ENCODE measurements at regions not wholly inside any gene's neighbourhood (a gene's known extent, or its start where the extent isn't known, plus 50 kb on each side); places are given as distances from the start of the nearest gene placed in this dataset.

DNA sequence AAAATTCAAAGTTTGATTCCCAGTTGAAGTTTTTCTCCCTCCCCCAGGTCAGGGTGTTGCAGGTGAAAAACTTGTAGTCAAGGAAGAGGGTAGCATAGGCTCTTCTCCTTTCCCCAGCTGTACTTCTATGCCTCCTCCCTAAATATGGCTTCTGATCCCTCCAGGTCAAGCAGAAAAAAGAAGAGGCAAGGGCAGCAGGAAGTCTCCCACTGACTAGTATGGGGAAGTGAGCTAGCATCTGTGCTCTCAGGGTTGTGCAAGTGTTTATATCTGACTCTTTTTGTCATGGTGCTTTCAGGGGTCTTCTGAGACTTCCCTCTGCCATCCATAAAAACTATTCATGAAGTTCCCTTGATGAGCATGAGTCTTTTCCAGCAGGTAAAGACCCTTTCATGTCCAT is 76.0 kb downstream of the ATPSCKMT start:
- DNase-seq, result no peak

DNA sequence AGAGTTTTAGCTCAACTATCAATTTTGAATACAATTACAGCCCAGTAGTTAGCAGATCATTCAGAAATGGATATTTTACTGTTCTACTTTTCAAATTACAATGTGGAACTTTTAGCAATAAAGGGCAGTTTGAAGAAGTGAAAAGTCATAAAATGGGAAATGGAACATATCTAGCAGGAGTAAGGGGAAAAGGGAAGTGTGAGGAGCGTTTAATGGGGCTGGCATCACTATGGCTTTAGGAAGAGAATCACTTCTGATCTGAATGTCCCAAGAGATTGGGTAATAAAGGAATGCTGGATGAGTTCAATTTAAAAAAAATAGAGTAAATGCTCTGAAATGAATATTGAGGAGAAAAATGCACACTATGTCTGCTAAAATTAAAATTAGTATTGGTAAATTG is 77.4 kb downstream of the ATPSCKMT start:
- DNase-seq, result no peak

DNA sequence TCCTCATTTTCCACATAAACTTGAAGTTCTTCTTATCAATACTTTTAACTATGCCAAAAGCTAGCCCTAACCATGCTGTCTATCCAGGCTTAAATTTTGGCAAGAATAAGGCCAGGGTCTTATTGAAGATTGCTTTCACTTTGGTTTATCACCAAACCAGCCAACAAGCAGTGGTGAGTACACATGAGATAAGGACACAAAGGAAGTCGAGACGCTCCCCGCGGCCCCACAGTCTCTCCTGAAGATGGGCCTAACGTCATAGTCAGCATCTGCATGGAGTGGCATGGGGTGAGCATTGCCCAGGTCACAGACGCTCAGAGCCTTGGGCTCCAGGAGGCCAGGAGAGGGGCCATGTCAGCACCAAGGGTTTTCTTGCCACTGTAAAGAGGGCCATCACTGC is 80.3 kb downstream of the ATPSCKMT start:
- DNase-seq, result no peak

DNA sequence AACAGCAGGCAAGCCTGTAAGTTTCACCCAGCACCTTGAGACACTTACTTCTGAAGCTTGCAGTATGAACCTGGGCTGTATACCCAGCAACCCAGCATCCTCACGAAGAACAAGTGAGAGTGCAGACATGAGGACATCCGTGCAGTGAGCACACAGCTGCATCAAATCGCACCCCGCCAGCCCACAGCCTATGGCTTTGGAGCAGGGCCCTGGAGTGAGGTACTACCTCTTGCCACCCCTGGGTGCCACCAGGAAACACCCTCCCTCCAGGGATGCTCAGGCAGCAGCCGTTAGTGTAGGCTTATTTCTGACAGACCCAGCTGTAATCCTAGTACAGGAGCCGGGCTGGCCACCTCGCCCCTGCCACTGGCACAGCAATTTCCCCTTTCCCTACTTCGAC is 81.4 kb downstream of the ATPSCKMT start:
- DNase-seq, result no peak

DNA sequence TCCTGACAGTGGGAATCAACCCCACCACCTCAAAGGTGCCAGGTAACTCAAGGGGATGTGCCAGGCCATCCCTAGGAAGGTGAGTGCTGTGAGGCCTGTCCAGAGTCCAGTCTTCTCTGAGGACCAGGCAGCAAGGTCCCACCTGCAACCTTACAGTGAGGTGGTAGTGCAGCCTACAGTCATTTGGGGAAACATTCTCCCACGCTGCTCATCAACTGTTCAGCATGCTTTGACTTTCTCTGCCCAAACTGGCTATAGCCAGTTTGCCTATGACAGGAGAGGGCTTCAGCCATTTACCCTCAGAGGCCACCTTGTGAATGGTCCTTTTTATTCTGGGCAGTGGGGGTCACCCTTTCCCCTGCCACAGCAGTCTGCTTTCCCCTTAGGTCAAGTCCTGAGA is 81.9 kb downstream of the ATPSCKMT start:
- no peak for DNase-seq

DNA sequence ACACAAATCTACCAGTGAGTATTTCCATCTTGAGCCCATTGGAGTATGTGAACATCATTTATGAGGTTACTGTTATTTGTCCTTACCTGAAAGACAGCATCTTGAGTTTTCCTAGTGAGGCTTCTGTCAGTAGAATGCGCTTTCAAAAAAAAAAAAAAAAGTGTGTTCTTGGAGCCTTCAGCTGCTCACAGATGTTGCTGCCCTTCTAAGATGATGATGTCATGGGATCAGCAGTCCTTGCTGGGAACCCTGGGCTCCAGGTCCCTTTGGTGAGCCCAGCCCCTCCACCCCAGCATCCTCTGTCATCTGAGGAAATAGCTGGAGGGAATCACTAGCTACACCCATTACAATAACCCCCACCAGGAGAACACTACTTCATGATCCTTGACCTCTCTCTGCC is 83.3 kb downstream of the ATPSCKMT start:
- DNase-seq, result no peak

DNA sequence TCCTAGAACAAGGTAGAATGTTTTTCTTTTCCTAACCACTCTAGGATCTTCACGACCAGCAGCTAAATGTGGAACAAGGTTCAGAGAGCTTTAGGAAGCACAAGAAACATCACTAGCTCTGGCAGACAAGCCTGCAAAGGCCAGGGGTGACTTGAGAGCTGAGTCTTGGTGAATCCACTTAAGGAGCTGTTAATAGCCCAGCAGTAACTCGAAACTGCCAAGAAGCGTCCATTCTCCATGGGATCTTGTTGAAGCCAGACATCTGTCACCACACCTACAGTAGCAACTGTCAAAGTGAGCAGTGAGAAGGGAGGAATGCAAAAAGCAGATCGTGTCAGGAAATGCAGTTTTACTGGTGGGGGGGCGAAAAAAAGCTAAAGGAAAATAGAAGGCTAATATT is 87.2 kb downstream of the ATPSCKMT start:
- no peak for DNase-seq

DNA sequence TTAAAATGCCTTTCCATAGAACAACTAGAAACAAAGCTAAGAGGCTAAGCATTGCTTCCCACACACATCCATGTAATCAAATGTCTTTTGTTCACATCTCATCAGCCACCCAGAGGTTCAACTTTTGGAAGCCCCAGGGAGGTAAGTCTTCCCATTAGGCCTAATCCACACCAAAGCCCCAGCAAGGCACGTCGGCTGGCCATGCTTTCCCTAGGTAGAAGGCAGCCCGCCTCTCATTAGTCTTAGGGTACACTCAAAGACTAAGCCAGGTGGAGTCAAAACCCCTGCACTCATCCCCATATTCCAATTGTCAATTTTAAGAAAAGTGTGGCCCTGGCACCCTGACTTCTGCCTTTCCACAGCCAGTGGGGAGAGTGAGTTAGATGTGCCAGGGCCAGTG is 87.9 kb downstream of the ATPSCKMT start:
- no peak for DNase-seq

DNA sequence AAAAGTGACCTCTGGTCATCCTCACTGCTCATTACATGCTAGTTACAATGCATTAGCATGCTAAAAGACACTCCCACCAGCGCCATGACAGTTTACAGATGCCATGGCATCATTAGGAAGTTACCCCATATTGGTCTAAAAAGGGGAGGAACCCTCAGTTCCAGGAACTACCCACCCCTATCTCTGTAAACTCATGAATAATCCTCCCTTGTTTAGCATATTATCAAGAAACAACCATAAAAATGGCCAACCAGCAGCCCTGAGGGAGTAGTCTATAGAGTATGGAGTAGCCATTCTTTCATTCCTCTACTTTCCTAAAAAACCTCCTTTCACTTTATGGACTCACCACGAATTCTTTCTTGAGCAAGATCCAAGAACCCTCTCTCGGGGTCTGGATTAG is 89.4 kb downstream of the ATPSCKMT start:
- no peak for DNase-seq

DNA sequence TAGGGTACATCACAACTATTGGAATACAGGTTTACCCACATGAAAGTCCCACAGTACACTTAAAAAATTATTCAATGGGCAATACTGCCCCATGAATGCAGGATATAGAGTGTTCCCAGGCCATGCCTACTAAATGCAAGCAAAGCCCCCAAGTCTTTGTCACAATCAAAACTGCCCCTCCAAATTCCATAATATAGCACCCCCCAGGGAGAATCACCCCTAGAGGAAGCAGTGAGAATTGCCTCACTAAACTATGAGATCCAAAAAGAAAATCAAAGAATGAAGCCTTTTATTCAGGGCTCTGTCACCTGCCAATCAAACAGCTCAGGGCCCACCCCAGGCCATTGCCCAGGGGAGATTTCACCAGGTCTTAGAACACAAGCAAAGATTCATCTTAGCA is 90.8 kb downstream of the ATPSCKMT start:
- no peak for DNase-seq

DNA sequence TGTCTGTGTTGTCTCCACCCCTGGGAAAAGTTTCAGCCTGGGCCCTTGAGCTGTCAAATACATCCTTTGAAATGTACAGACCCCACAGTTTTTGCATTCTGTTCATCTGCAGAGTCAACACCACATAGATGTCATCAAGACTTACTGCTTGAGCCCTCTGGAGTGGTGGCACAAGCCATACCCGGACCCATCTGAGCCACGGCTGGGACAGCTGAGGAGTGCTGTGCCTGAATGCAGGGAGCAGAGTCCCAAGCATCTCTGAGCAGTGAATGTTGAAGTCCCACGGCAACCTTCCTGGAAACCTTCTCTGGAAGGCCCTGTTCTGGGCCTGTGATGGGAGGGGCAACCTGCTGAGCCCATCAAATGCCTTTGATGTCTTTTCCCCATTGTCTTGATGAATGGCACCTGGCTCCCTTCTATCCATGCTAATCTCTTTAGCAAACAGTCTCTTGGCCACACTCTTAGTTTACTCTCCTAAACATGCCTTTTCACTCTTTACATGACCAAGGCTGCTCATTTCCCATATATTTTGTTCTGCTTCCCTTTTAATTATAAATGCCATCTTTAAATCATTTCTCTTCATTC is 92.5 kb downstream of the ATPSCKMT start:
- DNase-seq, result no peak

DNA sequence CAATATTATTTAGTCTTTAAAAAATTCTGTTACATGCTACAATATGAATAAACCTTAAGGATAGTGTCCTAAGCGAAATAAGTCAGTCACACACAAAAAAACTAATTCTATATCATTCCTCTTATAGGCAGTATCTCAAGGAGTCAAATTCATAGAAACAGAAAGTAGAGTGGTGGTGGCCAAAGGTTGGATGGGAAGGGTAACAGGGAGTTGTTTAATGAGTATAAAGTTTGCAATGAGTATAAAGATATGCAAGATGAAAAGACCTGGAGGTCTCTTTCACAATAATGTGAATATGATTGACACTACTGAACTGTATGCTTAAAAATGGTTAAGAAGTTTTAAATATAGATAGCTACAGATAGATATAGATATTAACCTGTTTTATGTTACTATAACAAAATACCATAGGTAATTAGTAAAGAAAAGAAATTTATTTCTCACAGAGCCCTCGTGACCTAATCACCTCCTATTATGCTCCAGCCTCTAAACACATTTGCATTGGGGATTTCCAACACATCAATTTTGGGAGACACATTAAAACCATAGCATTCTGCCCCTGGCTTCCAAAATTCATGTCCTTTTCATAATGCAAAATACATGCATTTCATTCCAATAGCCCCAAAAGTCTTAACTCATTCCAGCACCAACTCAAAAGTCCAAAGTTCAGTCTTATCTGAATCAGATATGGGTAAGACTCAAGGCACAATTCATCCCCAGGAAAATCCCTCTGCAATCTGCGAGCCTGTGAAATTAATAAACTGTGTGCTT is 93.6 kb downstream of the ATPSCKMT start:
- DNase-seq, result no peak

DNA sequence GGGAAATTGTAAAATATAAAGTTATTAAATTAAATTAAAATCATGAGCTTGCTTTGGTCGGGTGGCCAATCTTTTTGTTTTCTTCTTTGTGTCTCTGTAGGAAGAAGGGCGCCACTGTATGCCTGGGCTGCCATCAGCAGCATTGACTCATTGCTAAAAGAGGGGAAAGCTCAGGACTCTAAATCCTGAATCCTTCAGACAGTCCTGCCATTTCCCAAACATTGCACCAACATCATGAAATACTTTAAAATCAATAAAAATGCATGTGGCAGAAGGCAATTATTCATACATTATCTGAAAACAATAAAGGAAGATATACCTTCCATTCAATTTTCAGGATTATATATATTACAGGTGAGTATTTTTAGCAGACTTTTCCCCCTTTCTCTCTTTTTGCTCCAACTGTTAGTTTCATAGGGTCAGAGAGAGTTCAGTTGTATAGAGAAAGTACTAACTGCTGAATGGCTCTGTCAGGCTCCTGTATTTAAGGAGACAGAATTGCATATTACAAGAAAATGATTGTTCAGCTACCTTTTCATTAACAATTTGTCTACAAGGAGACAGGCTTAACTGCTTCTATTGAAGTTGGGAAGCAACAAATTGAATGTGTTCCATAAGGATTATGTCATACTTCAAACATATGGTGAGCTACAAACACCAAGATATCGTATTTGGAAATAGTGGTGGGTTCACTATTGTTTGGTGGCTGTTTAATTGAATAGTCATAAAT is 95.7 kb downstream of the ATPSCKMT start:
- DNase-seq, result no peak

DNA sequence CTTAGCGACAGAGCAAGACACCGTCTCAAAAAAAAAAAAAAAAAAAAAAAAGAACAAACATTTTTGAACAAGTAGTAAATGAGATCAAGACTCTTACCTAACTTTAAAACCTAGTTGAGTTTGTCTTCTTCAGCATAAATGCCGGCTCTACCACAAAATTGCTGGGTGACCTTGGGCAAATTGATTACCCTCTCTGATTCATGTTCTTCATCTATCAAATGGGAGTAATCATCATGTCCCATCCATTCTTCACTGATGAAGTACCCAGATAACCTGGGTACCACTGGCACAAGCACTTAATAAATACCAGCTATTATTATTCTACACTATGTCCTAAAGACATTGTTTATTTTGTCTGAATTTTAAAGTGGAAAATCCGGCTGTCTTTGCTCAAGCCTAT is 96.3 kb downstream of the ATPSCKMT start:
- no peak for DNase-seq

DNA sequence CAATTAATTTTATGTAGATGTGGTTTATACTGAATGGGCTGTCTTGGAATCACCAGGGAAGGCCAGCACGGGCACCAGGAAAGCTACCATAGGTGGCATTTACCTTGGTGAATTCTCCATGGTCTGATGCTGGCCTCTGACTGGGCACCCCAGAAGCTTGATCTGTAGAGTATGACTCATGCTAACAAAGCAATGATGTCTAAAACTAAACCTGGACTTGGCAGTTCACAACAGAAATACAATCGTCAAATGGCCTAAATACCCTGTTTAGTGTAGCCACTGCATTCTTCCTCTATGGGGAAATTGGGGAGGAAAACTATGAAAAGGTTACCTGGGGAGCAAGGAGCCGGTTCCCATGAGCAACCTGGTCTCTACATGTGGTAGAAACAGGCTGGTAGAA is 98.0 kb downstream of the ATPSCKMT start:
- DNase-seq, result no peak

DNA sequence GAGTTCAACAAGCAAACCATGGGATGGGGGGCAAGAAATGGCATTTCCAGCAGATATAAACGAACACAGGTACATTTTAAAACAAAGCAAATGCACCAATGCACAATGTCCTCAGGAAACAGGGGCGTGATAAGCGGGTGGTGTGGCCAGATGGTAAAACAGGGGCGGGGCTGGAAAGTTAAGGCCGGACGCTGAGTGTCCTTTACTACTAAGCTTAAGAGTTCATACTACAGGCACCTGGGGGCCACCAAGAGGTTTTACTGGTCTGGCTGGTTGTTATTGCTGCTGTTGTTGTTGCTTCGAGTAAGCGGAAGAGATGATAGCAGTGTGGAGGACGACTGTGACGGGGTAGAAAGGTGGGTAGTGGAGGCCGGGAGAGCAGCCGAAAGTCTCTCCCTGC is 99.8 kb downstream of the ATPSCKMT start:
- DNase-seq, result no peak

DNA sequence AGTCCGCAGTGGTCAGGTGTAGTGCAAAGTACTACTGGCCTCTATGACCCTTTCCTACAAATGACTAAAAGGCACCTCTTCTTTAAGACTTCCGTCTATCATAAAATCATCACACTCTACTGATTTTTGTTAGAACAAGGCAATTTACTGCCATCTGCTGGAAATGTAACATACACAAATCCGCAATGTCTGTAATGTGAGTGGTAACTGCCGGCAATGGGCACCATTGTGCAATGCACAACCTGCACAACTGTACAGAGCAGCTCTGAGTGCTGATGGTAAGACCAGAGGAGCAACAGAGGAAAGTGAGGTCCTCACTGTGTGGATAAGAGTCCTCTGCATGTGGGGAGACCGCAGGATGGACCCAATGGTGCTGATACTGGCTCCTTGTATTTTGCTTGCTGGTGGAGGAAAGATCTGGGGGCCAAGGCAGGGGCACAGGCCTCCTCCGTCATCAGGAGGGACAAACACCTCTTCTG is 103.7 kb downstream of the ATPSCKMT start:
- DNase-seq, result no peak

DNA sequence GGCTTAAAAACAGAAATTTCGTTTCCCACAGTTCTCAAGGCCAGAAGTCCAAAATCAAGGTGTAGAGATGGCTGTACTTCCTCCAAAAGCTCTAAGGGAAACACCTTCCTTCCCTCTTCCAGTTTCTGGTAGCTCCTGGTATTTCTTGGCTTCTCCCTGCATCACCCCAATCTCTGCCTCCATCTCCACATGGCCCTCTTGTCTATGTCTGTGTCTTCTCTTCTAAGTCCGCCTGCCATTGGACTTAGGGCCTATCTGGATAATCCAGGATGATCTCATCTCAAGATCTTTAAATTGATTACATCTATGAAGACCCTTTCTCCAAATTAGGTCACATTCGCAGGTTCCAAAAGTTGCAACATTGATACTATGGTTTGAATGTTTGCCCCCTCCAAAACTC is 105.6 kb downstream of the ATPSCKMT start:
- DNase-seq, result no peak

DNA sequence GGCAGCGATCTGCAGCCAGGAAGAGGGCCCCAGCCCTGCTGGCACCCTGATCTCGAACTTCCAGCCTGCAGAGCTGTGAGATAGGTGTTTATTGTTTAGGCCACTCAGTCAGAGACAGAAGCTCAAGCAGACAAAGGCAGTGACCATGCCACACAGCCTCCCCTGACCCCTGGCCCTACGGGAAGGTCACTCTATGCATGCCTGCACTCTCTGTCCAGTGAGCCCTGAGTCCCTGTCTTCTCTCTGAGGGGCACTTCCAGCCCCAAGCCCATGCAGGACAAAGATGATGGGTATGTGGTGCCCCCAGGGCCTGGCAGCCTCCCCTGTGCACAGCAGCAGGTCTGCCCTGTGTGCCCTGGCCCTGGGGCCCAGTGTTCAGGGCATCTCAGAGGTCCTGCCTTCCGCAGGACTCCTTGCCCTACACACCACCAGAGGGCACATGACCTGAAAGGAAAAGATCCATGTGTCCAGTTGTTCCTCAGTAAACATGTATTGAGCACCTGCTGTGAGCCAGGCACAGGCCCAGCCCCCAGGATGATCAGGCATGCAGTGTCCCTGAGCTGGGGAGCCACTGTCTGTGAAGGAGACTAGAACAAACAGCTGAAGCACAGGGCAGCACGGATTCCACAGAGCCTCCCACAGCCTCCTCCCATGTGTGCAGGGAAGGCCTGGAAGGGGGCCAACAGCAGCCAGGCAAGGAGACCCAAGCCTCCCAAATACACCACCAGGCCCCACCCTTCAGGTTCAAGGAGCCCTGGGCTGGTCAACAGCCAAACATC is 109.3 kb downstream of the ATPSCKMT start:
- no peak for DNase-seq

DNA sequence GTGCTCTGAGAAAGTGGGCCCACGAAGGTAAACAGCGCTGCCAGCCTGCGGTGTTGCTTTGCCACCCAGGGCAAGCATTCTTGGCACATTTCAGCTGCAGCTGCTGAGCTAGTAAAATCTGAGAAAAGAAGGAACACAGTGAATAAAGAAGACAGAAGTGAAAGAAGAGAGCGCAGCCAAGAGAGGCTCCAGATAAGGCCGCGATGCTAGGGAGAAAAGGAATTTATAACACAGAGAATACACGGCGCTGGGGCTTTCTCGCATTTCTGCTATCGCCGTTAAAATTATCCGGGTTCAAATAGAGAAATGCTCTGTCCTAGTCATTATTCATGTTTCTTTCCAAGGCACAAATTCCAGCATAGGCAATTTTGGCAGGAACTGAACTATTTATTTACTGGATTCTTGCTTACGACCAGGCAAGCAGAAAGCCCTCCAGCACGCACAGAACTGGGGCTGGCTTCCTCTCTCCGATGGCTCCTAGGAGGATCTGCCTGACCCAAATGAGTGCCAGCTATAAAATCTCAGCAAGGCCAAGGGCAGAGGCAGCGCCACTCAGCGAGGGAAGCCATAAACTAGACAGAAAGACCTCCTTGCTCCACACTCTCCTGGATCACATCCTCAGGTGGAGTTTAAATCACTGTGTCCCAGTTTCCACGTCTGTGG is 111.2 kb downstream of the ATPSCKMT start:
- no peak for DNase-seq

DNA sequence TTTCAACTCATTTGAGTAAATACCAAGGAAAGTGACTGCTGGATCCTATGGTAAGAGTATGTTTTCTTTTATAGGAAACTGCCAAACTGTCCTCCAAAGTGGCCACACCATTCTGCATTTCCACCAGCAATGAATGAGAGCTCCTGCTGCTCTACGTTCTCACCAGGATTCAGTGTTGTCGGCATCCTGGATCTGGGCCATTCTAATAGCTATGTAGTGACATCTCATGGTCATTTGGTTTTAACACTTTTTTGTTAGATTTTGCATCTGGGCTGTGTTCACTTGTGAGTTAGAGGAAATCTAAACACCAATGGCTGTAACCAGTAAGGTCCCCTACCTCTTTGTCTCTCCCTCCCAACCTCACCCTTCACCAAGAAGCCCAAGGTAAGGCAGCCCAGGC is 115.9 kb downstream of the ATPSCKMT start:
- no peak for DNase-seq

DNA sequence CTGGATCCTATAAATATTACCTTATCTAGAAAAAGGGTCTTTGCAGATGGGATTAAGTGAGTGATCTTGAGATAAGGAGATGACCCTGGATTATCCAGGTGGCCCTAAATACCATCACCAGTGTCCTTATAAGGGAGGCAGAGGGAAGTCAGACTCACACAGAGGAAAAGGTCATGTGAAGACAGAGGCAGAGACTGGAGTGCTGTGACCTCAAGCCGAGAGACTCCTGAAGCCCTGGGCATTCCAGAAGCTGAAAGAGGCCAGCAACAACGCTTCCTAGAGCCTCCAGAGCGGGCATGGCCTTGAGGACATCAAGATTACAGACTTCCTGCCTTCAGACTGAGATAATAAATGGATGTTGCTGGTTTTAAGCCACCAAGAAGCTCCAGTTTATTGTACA is 118.8 kb downstream of the ATPSCKMT start:
- DNase-seq, result no peak

DNA sequence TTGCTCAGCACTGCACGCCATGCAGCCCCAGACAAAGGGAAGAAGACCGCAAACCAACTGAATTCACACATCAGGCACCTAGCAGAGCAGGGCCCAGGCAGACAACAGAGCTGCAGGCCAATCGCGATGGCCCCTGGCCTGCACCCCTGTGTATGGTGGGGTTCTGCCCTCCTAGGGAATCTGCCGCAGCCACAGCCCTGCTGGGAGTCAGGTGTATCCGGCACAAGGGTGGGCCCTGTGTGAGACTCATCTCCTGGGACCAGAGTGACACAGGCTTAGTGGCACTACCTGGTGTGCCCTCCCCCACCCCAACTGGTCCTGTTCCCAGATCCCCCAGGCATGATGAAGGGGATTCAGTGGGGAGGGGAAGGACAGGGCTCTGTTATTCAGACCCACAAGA is 122.8 kb downstream of the ATPSCKMT start:
- no peak for DNase-seq

All from GDM1 (cell line).